Stimulated activated CD4-positive, alpha-beta T cell treated with anti-CD3 and anti-CD28 coated beads, TNF-alpha, amount 100 ng/mL, for 24 hours (primary cell): ENCODE measurements at regions not wholly inside any gene's neighbourhood (a gene's known extent, or its start where the extent isn't known, plus 50 kb on each side); places are given as distances from the start of the nearest gene placed in this dataset.

Experiments
- DNase-seq, 3 experiments: peaks; one replicate each; pipeline ENCODE4 v3.0.0-alpha.2; 2020; ENCODE audit warnings: low read depth in 3 of 3

GRCh38 chr7:136256491-136256890, 279.3 kb upstream of the MTPN start:
- DNase-seq: no peak

GRCh38 chr7:136254148-136254547, 277.0 kb upstream of the MTPN start:
- no peak for DNase-seq

GRCh38 chr7:136251826-136252225, 274.7 kb upstream of the MTPN start:
- no peak for DNase-seq

- no peak for DNase-seq
Observed at GRCh38 chr7:136247211-136247610, 270.1 kb upstream of the MTPN start.

- DNase-seq: no peak
Observed at GRCh38 chr7:136245327-136246004, 268.3 kb upstream of the MTPN start.

GRCh38 chr7:136234040-136234439, 256.9 kb upstream of the MTPN start:
- no peak for DNase-seq

- no peak for DNase-seq
Observed at GRCh38 chr7:136230210-136230609, 253.1 kb upstream of the MTPN start.

- DNase-seq: no peak
Observed at GRCh38 chr7:136229790-136230189, 252.6 kb upstream of the MTPN start.

- no peak for DNase-seq
Observed at GRCh38 chr7:136228171-136228570, 251.0 kb upstream of the MTPN start.

GRCh38 chr7:136214356-136214755, 237.2 kb upstream of the MTPN start:
- no peak for DNase-seq

- no peak for DNase-seq
Observed at GRCh38 chr7:136213012-136213411, 235.9 kb upstream of the MTPN start.

GRCh38 chr7:136210664-136211063, 233.5 kb upstream of the MTPN start:
- no peak for DNase-seq

- DNase-seq: no peak
Observed at GRCh38 chr7:136210079-136210478, 232.9 kb upstream of the MTPN start.

- DNase-seq: no peak
Observed at GRCh38 chr7:136205956-136206355, 228.8 kb upstream of the MTPN start.

- no peak for DNase-seq
Observed at GRCh38 chr7:136198168-136198567, 221.0 kb upstream of the MTPN start.

- DNase-seq: no peak
Observed at GRCh38 chr7:136194878-136195277, 217.7 kb upstream of the MTPN start.

GRCh38 chr7:136193940-136194339, 216.8 kb upstream of the MTPN start:
- no peak for DNase-seq

GRCh38 chr7:136189506-136189998, 212.4 kb upstream of the MTPN start:
- DNase-seq: no peak

GRCh38 chr7:136186281-136186680, 209.1 kb upstream of the MTPN start:
- DNase-seq: no peak

GRCh38 chr7:136184719-136185118, 207.6 kb upstream of the MTPN start:
- no peak for DNase-seq

GRCh38 chr7:136183981-136184380, 206.8 kb upstream of the MTPN start:
- no peak for DNase-seq

GRCh38 chr7:136180984-136181383, 203.8 kb upstream of the MTPN start:
- DNase-seq: no peak

- DNase-seq: no peak
Observed at GRCh38 chr7:136179851-136180721, 202.9 kb upstream of the MTPN start.
